HUDEP-2 (cell line): ENCODE measurements at regions not wholly inside any gene's neighbourhood (a gene's known extent, or its start where the extent isn't known, plus 50 kb on each side); places are given as distances from the start of the nearest gene placed in this dataset.

ENCODE experiments used
- DNase-seq, 76 experiments: peaks; one replicate each; lab custom pipeline; 2025; ENCODE audit not compliant: unreplicated experiment in 76 of 76; lab: John Stamatoyannopoulos, UW

- no peak for DNase-seq
Observed at GRCh38 chr2:120985997-120986651, 250.5 kb downstream of the GLI2 start.

- DNase-seq, result no peak
Observed at GRCh38 chr2:120986898-120987650, 251.4 kb downstream of the GLI2 start.

GRCh38 chr2:120988051-120988699 lies 252.5 kb downstream of the GLI2 start:
- no peak for DNase-seq

DNA sequence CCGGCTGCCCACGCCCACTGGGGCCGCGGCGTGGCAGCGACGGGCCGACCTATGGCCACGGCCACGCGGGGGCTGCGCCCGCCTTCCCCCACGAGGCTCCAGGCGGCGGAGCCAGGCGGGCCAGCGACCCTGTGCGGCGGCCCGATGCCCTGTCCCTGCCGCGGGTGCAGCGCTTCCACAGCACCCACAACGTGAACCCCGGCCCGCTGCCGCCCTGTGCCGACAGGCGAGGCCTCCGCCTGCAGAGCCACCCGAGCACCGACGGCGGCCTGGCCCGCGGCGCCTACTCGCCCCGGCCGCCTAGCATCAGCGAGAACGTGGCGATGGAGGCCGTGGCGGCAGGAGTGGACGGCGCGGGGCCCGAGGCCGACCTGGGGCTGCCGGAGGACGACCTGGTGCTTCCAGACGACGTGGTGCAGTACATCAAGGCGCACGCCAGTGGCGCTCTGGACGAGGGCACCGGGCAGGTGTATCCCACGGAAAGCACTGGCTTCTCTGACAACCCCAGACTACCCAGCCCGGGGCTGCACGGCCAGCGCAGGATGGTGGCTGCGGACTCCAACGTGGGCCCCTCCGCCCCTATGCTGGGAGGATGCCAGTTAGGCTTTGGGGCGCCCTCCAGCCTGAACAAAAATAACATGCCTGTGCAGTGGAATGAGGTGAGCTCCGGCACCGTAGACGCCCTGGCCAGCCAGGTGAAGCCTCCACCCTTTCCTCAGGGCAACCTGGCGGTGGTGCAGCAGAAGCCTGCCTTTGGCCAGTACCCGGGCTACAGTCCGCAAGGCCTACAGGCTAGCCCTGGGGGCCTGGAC lies 253.2 kb downstream of the GLI2 start:
- DNase-seq, result no peak

DNA sequence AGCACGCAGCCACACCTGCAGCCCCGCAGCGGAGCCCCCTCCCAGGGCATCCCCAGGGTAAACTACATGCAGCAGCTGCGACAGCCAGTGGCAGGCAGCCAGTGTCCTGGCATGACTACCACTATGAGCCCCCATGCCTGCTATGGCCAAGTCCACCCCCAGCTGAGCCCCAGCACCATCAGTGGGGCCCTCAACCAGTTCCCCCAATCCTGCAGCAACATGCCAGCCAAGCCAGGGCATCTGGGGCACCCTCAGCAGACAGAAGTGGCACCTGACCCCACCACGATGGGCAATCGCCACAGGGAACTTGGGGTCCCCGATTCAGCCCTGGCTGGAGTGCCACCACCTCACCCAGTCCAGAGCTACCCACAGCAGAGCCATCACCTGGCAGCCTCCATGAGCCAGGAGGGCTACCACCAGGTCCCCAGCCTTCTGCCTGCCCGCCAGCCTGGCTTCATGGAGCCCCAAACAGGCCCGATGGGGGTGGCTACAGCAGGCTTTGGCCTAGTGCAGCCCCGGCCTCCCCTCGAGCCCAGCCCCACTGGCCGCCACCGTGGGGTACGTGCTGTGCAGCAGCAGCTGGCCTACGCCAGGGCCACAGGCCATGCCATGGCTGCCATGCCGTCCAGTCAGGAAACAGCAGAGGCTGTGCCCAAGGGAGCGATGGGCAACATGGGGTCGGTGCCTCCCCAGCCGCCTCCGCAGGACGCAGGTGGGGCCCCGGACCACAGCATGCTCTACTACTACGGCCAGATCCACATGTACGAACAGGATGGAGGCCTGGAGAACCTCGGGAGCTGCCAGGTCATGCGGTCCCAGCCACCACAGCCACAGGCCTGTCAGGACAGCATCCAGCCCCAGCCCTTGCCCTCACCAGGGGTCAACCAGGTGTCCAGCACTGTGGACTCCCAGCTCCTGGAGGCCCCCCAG lies 254.1 kb downstream of the GLI2 start:
- no peak for DNase-seq

DNA sequence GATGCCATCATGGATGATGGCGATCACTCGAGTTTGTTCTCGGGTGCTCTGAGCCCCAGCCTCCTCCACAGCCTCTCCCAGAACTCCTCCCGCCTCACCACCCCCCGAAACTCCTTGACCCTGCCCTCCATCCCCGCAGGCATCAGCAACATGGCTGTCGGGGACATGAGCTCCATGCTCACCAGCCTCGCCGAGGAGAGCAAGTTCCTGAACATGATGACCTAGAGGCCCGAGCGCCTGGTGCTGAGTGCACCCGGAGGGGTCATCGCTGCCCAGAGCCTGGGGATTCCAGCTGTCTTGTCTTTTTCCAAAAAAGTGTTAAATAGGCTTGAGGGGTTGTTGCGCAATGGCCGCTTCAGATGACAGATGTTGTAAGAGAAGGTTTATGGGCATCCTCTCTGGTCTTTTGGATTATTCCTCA lies 254.8 kb downstream of the GLI2 start:
- DNase-seq, result no peak

DNA sequence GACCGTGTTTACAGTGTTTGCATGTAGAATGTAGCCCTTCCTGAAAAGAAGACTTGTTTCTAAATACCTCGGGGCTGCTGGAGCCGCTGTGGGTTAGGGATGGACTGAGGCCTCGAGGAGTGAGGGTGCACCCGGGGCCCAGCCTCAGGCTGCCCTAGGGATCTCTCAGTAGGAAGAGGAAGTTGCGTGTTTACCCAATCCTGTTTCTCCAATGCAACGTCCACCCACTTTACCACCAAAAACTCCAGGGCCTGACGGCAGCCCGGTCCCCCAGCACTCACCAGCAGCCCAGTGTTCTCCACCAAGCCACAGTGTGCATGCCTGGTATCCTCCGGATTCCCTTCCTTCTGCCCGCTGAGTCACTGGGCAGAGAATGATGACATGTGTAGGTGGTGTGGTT lies 255.8 kb downstream of the GLI2 start:
- DNase-seq, result no peak

DNA sequence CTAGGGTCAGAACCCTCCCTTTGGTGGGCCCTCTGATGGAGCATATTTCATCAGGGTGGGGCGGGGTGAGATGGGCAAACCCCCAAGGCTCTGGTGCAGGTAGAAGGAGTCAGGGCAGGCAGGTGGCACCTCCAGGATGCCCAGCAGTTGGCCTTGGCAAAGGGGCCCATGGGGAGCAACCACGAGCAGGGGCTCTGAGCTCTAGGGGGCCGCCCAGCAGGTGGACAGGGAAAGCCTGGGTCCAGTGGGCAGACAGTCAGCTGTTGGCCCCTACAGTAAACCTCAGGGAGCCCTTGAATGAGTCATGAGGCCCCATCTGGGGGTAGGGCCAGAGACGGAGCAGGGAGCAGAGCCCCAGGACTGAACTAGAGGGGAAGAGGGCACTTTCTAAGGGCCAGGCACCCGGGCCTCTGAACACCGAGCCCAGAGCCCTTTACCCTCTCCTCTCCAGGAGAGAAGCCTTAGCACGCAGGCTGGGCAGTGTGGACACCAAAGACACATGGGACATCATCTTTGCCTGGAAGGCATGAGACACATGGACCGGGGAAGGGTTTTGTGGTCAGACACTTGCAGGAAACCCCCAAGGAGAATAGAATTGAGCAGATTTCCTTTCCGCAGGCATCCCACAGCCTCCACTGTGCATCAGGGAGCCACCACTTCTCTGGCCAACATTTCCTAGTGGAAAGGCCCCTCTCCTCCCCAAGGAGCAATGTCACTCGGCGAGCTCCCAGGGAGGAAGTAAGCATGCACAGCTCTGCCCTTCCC lies 257.3 kb downstream of the GLI2 start:
- DNase-seq, result no peak

DNA sequence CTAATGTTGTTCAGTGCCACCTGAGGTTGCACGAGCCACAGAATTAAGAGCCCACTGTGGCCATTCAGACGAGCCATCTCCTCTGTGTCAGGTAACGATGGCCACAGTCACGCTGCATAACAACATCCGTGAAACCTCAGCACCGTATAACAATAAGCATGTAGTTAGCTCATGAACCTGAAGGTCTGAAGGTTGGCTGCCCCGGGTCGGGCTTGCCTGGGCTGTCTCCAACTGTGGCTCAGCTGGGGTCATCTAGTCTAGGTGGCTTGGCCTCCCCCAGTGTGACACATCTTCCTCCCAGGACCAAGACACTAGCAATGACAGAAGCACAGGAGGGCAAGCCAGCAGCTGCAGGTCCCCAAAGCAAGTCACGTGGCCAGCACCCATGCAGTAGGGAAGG lies 258.0 kb downstream of the GLI2 start:
- no peak for DNase-seq

DNA sequence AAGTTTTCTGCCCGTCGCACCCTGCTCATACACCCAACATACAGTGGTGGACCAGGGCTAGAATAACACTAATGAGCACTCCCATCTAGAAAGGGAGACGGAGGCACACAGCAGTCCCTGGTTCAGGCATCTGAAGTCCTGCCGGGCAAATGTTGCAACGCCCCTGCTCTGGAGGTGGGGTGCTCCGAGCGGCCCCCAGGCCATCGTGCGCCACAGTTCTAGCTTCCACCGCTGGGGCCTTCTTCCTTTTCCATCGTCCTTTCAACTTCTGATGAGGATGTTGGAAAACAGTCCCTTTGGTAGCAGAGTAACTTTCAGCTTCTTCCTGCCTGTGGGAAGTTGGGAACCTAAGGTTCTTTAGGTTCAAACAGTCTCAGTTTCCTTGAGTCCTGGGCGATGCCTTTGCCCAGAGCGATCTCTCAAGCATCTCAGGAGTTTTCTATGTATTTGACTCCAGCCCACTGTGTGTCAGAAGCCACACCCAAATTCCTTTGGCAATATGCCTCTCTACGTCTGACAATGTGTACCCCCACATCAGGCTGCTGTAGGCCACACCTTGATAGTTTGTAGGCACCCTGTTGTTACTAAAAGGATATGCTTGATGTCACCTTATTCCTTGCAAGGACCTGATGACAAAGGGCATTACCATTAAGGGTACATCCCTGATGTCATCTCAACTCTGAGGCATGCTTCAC lies 258.8 kb downstream of the GLI2 start:
- DNase-seq, result no peak

GRCh38 chr2:120995152-120995551 lies 259.5 kb downstream of the GLI2 start:
- no peak for DNase-seq

- DNase-seq, result no peak
Observed at GRCh38 chr2:120995656-120996190, 260.1 kb downstream of the GLI2 start.

DNA sequence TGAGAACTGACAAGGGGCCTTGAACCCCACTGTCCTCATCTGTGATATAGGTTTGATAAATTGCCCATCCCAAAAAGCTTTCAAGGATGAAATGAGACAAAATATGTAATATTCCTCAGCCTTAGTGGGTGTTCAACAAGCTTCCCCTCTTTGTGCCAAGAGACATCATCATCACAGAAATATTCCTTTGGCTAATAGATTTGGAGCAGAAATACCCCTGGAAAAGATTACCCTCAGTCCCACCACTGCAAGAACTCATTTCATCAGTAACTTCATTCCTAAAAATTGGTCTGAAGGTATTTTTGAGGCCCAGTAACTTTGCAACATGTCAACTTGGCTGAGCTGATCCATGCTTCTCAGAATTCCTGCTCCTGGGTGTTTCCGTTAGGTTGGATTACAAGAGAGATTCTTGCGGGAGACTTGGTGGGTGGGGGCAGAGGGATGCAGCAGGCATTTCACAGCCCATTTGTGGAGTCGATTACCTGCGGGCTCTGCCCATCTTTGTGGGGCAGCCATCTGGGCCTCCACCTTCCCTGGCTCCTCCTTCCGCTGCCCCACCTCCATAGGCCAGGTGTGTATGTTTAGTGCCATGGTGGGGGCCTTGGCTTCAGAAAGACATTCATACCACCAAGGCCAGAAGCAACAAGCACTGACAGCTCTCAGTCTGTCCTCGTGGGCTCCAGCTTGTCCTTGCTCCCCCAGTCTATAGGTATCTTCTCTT lies 263.9 kb downstream of the GLI2 start:
- no peak for DNase-seq

- DNase-seq, result no peak
Observed at GRCh38 chr2:121000804-121001203, 265.1 kb downstream of the GLI2 start.

DNA sequence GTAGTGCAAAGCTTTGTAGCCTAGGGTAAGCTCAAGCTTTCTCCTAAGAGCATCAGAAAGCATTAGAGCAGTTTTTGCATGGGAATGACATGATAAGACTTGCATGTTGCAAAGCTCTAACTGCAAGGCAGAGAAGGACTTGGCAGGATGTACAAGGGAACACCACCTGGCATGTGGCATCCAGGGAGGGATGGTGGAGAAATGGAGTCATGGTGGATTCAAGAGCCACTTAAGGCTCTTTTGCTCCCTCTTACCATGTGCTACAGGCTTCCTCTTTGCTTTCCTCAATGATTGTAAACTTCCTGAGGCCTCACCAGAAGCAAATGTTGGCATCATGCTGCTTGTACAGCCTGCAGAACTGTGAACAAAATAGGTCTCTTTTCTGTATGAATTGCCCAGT lies 266.0 kb downstream of the GLI2 start:
- no peak for DNase-seq

GRCh38 chr2:121002597-121002996 lies 266.9 kb downstream of the GLI2 start:
- no peak for DNase-seq

DNA sequence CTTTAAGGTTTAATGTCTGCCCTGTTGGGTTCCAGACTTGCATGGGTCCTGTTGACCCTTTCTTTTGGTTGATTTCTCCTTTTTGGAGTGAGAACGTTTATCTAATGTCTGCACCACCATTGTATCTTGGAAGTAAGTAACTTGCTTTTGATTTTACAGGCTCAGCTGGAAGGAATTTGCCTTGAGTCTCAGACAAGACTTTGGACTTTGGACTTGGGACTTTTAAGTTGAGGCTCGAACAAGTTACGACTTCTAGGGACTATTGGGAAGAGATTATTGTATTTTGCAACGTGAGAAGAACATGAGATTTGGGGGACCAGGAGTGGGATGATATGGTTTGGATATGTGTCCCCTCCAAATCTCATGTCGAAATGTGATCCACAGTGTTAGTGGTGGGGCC lies 267.7 kb downstream of the GLI2 start:
- DNase-seq, result no peak

DNA sequence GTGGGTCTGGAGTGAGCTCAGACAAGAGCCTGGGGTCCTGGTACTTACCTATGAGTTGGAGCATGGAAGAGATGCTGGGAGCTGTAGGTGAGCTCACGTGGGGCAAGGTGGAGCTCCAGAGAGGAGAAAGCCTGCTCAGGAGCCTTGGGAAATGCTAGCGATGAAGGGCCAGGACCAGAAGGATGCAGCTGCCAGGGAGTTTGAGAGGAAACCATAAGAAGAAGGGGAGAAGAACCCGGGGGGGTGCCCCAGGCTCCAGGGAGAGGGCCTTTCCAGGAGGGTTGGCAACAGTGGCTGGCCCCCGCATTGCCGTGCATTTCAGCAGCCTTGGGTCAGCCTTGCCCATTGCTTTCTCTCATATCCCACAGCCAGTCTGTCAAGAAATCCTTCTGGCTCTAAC lies 268.7 kb downstream of the GLI2 start:
- no peak for DNase-seq
